HCT116 (cell line): ENCODE measurements at regions not wholly inside any gene's neighbourhood (a gene's known extent, or its start where the extent isn't known, plus 50 kb on each side); places are given as distances from the start of the nearest gene placed in this dataset.

Source experiments
- ATAC-seq: fragments of 200-7000 bp; cut with Tn5 transposase; 2 replicates; pipeline ENCODE4 v1.9.1; 2020; ENCODE audit warnings: mild to moderate bottlenecking, moderate library complexity
- BruUV-seq: library from RNA; stranded (reverse); fragments of 400-500 nt; replicated peaks from 2 replicates; lab custom pipeline; 2021; lab: Mats Ljungman, UMichigan
- CTCF ChIA-PET: fragments of 300-600 bp; sonication (Branson Sonifier 250); formaldehyde crosslinking; loops from one replicate; lab custom pipeline; 2021; ENCODE audit warnings: antibody characterized with exemption; lab: Charles Lee
- POLR2A ChIA-PET: fragments of 300-600, 350-600 bp; sonication (Branson Sonifier 250); formaldehyde crosslinking; loops from one replicate; lab custom pipeline; 2021; ENCODE audit warnings: antibody characterized with exemption; lab: Charles Lee
- RAD21 ChIA-PET, 2 experiments: fragments of 300-600 bp; sonication (Branson Sonifier 250); formaldehyde crosslinking; loops; one replicate each; lab custom pipeline; 2023; ENCODE audit warnings: low total read pairs in 2 of 2; ENCODE audit not compliant: uncharacterized antibody in 2 of 2, unreplicated experiment in 2 of 2, low non-redundant PET in 1 of 2; lab: Charles Lee
- DNase-seq: peaks from one replicate; pipeline ENCODE4 v3.0.0-alpha.2; 2010; ENCODE audit warnings: low read depth, low spot score
- H2AFZ ChIP-seq: fragments of 200-600 bp; shearing (Covaris generic), sonication (generic); 2 replicates; pipeline ENCODE4 v1.6.1; 2017; ENCODE audit warnings: low read depth, mixed run types, mixed read lengths, antibody characterized with exemption, low read length; ENCODE audit not compliant: poor library complexity, severe bottlenecking
- H3K27ac ChIP-seq: 2 replicates; pipeline ENCODE4 v1.5.1; 2012; ENCODE audit warnings: low read depth, low read length
- H3K27me3 ChIP-seq: fragments of 200-600 bp; sonication (generic); 2 replicates; pipeline ENCODE4 v1.6.1; 2016; ENCODE audit warnings: mixed run types, low read length, mixed read lengths; ENCODE audit not compliant: insufficient read depth
- H3K36me3 ChIP-seq, 2 experiments: fragments of 200-500 bp in 1 of 2; fragments of 200-600 bp in 1 of 2; sonication (Bioruptor generic) in 1 of 2; sonication (generic) in 1 of 2; 2 replicates each; pipeline versions ENCODE4 v1.5.1 to v1.6.1; 2014 to 2016; ENCODE audit warnings: low read length in 2 of 2, inconsistent platforms in 1 of 2, mixed read lengths in 1 of 2, mixed run types in 1 of 2; ENCODE audit not compliant: insufficient read depth in 2 of 2, control insufficient read depth in 1 of 2
- H3K4me1 ChIP-seq, 2 experiments: fragments of 200-600 bp in 1 of 2; sonication (generic) in 1 of 2; 2 replicates each; pipeline versions ENCODE4 v1.5.1 to v1.6.1; 2012 to 2017; ENCODE audit warnings: low read length in 2 of 2, inconsistent platforms in 1 of 2, mild to moderate bottlenecking in 1 of 2, mixed read lengths in 1 of 2, mixed run types in 1 of 2, moderate library complexity in 1 of 2; ENCODE audit not compliant: insufficient read depth in 2 of 2, control insufficient read depth in 1 of 2
- H3K4me2 ChIP-seq: fragments of 200-600 bp; sonication (generic); 2 replicates; pipeline ENCODE4 v1.6.1; 2017; ENCODE audit warnings: mixed run types, low read length, mixed read lengths
- H3K4me3 ChIP-seq, 2 experiments: fragments of 200-600 bp in 1 of 2; sonication (generic) in 1 of 2; replicated peaks in 1 of 2; 2 replicates each; pipeline ENCODE4 v1.5.1; 2011 to 2016; ENCODE audit warnings: low read length in 2 of 2, control low read depth in 1 of 2, low read depth in 1 of 2, mild to moderate bottlenecking in 1 of 2, mixed read lengths in 1 of 2, mixed run types in 1 of 2
- H3K79me2 ChIP-seq: fragments of 200-600 bp; sonication (generic); 2 replicates; pipeline ENCODE4 v1.6.1; 2017; ENCODE audit warnings: mild to moderate bottlenecking, mixed run types, low read length, moderate library complexity, mixed read lengths; ENCODE audit not compliant: insufficient read depth
- H3K9ac ChIP-seq: fragments of 200-600 bp; sonication (generic); 2 replicates; pipeline ENCODE4 v1.6.1; 2016; ENCODE audit warnings: low read length, mixed read lengths
- H3K9me2 ChIP-seq: fragments of 200-600 bp; sonication (generic), shearing (Covaris generic); 2 replicates; pipeline ENCODE4 v1.6.1; 2017; ENCODE audit warnings: mixed run types, mild to moderate bottlenecking, moderate library complexity; ENCODE audit not compliant: insufficient read depth
- H3K9me3 ChIP-seq, 2 experiments: fragments of 200-500 bp in 1 of 2; fragments of 200-600 bp in 1 of 2; sonication (Bioruptor generic) in 1 of 2; sonication (generic) in 1 of 2; 2 replicates each; pipeline ENCODE4 v1.6.1; 2014 to 2017; ENCODE audit warnings: low read length in 2 of 2, mixed read lengths in 2 of 2, inconsistent platforms in 1 of 2, low read depth in 1 of 2, mild to moderate bottlenecking in 1 of 2, mixed run types in 1 of 2, moderate library complexity in 1 of 2; ENCODE audit not compliant: control insufficient read depth in 1 of 2, insufficient read depth in 1 of 2
- H4K20me1 ChIP-seq: fragments of 200-600 bp; sonication (generic), shearing (Covaris generic); 2 replicates; pipeline ENCODE4 v1.6.1; 2017; ENCODE audit warnings: mixed run types, mild to moderate bottlenecking, moderate library complexity; ENCODE audit not compliant: insufficient read depth
- CEBPB ChIP-seq: IDR thresholded peaks from 2 replicates; pipeline ENCODE4 v1.6.1; 2012; ENCODE audit warnings: low read depth
- EGR1 ChIP-seq: IDR thresholded peaks from 2 replicates; pipeline ENCODE4 v1.6.1; 2012; ENCODE audit warnings: low read depth
- ELF1 ChIP-seq: IDR thresholded peaks from 2 replicates; pipeline ENCODE4 v1.6.1; 2012; ENCODE audit warnings: low read depth, borderline replicate concordance
- EZH2phosphoT487 ChIP-seq: fragments of 200-600 bp; IDR thresholded peaks from 2 replicates; pipeline ENCODE4 v1.6.1; 2018; ENCODE audit warnings: antibody characterized with exemption, borderline replicate concordance
- FOSL1 ChIP-seq: IDR thresholded peaks from 2 replicates; pipeline ENCODE4 v1.6.1; 2012; ENCODE audit warnings: low read depth
- POLR2A ChIP-seq: IDR thresholded peaks from 2 replicates; pipeline ENCODE4 v1.7.0; 2011; ENCODE audit warnings: borderline replicate concordance; ENCODE audit not compliant: insufficient read depth, insufficient read length; ENCODE audit errors: extremely low read depth
- RAD21 ChIP-seq: IDR thresholded peaks from 2 replicates; pipeline ENCODE4 v1.6.1; 2012; ENCODE audit warnings: low read depth, mild to moderate bottlenecking
- SIN3A ChIP-seq: IDR thresholded peaks from 2 replicates; pipeline ENCODE4 v1.6.1; 2012; ENCODE audit warnings: low read depth
- SP1 ChIP-seq: IDR thresholded peaks from 2 replicates; pipeline ENCODE4 v1.6.1; 2012; ENCODE audit warnings: low read depth
- SRF ChIP-seq: IDR thresholded peaks from 2 replicates; pipeline ENCODE4 v1.6.1; 2012; ENCODE audit warnings: low read depth
- TCF7L2 ChIP-seq: IDR thresholded peaks from 2 replicates; pipeline ENCODE4 v1.7.0; 2011; ENCODE audit warnings: borderline replicate concordance, inconsistent platforms; ENCODE audit not compliant: insufficient read depth, insufficient read length; ENCODE audit errors: extremely low read depth
- YY1 ChIP-seq: IDR thresholded peaks from 2 replicates; pipeline ENCODE4 v1.6.1; 2011; ENCODE audit warnings: low read length, low read depth, moderate library complexity, mild to moderate bottlenecking; ENCODE audit not compliant: insufficient replicate concordance; ENCODE audit errors: extremely low read depth
- ZFX ChIP-seq: fragments of 450-650 bp; IDR thresholded peaks from 2 replicates; pipeline ENCODE4 v1.6.1; 2017
- intact Hi-C: fragments of 100-400 bp; cut with micrococcal nuclease; formaldehyde crosslinking; loops from 2 replicates; pipeline ENCODE4 v1.10.0; 2022
- TF ChIP-seq, protein P1 (sequence below): IDR thresholded peaks from 2 replicates; pipeline ENCODE4 v1.6.1; 2011; ENCODE audit warnings: mild to moderate bottlenecking, low read length, moderate library complexity; ENCODE audit not compliant: insufficient replicate concordance; ENCODE audit errors: extremely low read depth
- TF ChIP-seq, protein P2 (sequence below): IDR thresholded peaks from 2 replicates; pipeline ENCODE4 v1.6.1; 2012; ENCODE audit warnings: low read depth
- TF ChIP-seq, protein P3 (sequence below), 3 experiments: fragments of 200-600 bp in 1 of 3; sonication (generic) in 1 of 3; IDR thresholded peaks in 2 of 3; conservative IDR thresholded peaks in 1 of 3; 2 replicates each; pipeline ENCODE4 v1.5.1; 2012 to 2017; ENCODE audit warnings: low read depth in 2 of 3, low read length in 2 of 3, antibody characterized with exemption in 1 of 3, borderline replicate concordance in 1 of 3, control low read depth in 1 of 3, mild to moderate bottlenecking in 1 of 3, mixed read lengths in 1 of 3, mixed run types in 1 of 3, moderate library complexity in 1 of 3; ENCODE audit not compliant: insufficient read depth in 1 of 3
- TF ChIP-seq, protein P4 (sequence below): IDR thresholded peaks from 2 replicates; pipeline ENCODE4 v1.6.1; 2012

DNA sequence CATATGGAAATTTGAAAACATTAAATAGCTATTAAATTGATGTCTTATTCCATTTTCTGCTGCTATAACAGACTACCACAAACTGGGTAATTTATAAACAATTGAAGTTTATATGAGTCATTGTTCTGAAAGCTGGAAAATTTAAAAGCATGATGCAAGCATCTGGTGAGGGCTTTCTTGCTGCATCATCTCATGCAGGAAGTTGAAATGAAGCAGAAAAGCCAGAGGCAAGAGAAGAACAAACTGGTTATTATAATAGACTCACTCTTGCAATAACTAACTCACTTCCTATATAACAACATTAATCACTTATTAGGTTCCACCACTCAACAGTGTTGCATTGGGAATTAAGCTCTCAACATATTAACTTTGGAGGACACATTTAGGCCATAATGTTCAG lies 1277.4 kb downstream of the LRFN5 start:
- no peaks in the 10 kb centered on the region for H3K27me3 ChIP-seq
- no peaks in the 10 kb centered on the region for H3K36me3 ChIP-seq
- intact Hi-C loops = no loop called here
- no peak overlapping the region for H2AFZ ChIP-seq
- RAD21 ChIA-PET = no interaction called here
- no peaks in the 10 kb centered on the region for H3K4me1 ChIP-seq
- no TSS peak for BruUV-seq
- H3K27ac ChIP-seq = no peak overlapping the region
- POLR2A ChIA-PET = no interaction called here
- CTCF ChIA-PET = no interaction called here
- ATAC-seq (no peak), DNase-seq (no peak)
- H3K9me2 ChIP-seq = no peaks in the 10 kb centered on the region
- no peaks in the 10 kb centered on the region for H4K20me1 ChIP-seq
- no peak overlapping the region for H3K4me3 ChIP-seq
- no peaks in the 10 kb centered on the region for H3K79me2 ChIP-seq
- no peak overlapping the region for H3K9ac ChIP-seq
- TF ChIP-seq SIN3A (no peak), RAD21 (no peak), YY1 (no peak), CEBPB (no peak), SRF (no peak), POLR2A (no peak), SP1 (no peak), FOSL1 (no peak), EGR1 (no peak), EZH2phosphoT487 (no peak), ELF1 (no peak), ZFX (no peak), TCF7L2 (no peak)
- TF ChIP-seq, protein P1, sequence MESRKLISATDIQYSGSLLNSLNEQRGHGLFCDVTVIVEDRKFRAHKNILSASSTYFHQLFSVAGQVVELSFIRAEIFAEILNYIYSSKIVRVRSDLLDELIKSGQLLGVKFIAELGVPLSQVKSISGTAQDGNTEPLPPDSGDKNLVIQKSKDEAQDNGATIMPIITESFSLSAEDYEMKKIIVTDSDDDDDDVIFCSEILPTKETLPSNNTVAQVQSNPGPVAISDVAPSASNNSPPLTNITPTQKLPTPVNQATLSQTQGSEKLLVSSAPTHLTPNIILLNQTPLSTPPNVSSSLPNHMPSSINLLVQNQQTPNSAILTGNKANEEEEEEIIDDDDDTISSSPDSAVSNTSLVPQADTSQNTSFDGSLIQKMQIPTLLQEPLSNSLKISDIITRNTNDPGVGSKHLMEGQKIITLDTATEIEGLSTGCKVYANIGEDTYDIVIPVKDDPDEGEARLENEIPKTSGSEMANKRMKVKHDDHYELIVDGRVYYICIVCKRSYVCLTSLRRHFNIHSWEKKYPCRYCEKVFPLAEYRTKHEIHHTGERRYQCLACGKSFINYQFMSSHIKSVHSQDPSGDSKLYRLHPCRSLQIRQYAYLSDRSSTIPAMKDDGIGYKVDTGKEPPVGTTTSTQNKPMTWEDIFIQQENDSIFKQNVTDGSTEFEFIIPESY = no peak
- TF ChIP-seq, protein P2, sequence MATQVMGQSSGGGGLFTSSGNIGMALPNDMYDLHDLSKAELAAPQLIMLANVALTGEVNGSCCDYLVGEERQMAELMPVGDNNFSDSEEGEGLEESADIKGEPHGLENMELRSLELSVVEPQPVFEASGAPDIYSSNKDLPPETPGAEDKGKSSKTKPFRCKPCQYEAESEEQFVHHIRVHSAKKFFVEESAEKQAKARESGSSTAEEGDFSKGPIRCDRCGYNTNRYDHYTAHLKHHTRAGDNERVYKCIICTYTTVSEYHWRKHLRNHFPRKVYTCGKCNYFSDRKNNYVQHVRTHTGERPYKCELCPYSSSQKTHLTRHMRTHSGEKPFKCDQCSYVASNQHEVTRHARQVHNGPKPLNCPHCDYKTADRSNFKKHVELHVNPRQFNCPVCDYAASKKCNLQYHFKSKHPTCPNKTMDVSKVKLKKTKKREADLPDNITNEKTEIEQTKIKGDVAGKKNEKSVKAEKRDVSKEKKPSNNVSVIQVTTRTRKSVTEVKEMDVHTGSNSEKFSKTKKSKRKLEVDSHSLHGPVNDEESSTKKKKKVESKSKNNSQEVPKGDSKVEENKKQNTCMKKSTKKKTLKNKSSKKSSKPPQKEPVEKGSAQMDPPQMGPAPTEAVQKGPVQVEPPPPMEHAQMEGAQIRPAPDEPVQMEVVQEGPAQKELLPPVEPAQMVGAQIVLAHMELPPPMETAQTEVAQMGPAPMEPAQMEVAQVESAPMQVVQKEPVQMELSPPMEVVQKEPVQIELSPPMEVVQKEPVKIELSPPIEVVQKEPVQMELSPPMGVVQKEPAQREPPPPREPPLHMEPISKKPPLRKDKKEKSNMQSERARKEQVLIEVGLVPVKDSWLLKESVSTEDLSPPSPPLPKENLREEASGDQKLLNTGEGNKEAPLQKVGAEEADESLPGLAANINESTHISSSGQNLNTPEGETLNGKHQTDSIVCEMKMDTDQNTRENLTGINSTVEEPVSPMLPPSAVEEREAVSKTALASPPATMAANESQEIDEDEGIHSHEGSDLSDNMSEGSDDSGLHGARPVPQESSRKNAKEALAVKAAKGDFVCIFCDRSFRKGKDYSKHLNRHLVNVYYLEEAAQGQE = no peak
- TF ChIP-seq, protein P3, sequence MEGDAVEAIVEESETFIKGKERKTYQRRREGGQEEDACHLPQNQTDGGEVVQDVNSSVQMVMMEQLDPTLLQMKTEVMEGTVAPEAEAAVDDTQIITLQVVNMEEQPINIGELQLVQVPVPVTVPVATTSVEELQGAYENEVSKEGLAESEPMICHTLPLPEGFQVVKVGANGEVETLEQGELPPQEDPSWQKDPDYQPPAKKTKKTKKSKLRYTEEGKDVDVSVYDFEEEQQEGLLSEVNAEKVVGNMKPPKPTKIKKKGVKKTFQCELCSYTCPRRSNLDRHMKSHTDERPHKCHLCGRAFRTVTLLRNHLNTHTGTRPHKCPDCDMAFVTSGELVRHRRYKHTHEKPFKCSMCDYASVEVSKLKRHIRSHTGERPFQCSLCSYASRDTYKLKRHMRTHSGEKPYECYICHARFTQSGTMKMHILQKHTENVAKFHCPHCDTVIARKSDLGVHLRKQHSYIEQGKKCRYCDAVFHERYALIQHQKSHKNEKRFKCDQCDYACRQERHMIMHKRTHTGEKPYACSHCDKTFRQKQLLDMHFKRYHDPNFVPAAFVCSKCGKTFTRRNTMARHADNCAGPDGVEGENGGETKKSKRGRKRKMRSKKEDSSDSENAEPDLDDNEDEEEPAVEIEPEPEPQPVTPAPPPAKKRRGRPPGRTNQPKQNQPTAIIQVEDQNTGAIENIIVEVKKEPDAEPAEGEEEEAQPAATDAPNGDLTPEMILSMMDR (IDR thresholded peaks at IDR 0.05 in 2 of 3, conservative IDR thresholded peaks at IDR 0.05 in 1 of 3; ENCODE audit: borderline replicate concordance in 1 of 3, insufficient read depth in 1 of 3, low read depth in 2 of 3, low read length in 2 of 3) = no peak
- TF ChIP-seq, protein P4, sequence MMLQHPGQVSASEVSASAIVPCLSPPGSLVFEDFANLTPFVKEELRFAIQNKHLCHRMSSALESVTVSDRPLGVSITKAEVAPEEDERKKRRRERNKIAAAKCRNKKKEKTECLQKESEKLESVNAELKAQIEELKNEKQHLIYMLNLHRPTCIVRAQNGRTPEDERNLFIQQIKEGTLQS = no peak
- no peak overlapping the region for H3K4me2 ChIP-seq
- H3K9me3 ChIP-seq = peaks cover 0 to 4% of the 10 kb centered on the region in 2 experiments; a peak in 1 of 4 replicates
